Keratinocyte (primary cell): ENCODE measurements at regions not wholly inside any gene's neighbourhood (a gene's known extent, or its start where the extent isn't known, plus 50 kb on each side); places are given as distances from the start of the nearest gene placed in this dataset.

Experiments used
- CTCF ChIP-seq, 3 experiments: IDR thresholded peaks in 1 of 3; conservative IDR thresholded peaks in 1 of 3; optimal IDR thresholded peaks in 1 of 3; 2 replicates in 2 of 3; 3 replicates in 1 of 3; pipeline versions ENCODE3 to v1.5.1; 2011; ENCODE audit warnings: low read length in 3 of 3, mild to moderate bottlenecking in 3 of 3, moderate library complexity in 2 of 3, control low read depth in 1 of 3, inconsistent platforms in 1 of 3; ENCODE audit not compliant: insufficient read depth in 2 of 3; ENCODE audit errors: extremely low read depth in 1 of 3
- EZH2 ChIP-seq: IDR thresholded peaks from one replicate; pipeline ENCODE4 v1.6.1; 2012; ENCODE audit warnings: inconsistent platforms, mild to moderate bottlenecking, low read length, moderate library complexity

GRCh38 chr2:14937336-14937735 is 304.8 kb downstream of the LRATD1 start:
- TF ChIP-seq CTCF (optimal IDR thresholded peaks at IDR 0.05 in 1 of 3, IDR thresholded peaks at IDR 0.05 in 1 of 3, conservative IDR thresholded peaks at IDR 0.05 in 1 of 3; ENCODE audit: extremely low read depth in 1 of 3, insufficient read depth in 2 of 3, low read length in 3 of 3) (no peak), EZH2 (no peak)
